ENCODE measurements at regions not wholly inside any gene's neighbourhood (a gene's known extent, or its start where the extent isn't known, plus 50 kb on each side); places are given as distances from the start of the nearest gene placed in this dataset.

GRCh38 chr15:38624244-38625205 is 59.9 kb upstream of the RASGRP1 start:
- H3K4me3 ChIP-seq (ENCODE audit: extremely low read depth in 1 of 4, insufficient read depth in 2 of 4, low read depth in 3 of 4, low read length in 4 of 4): no peak overlapping the region
- no peak overlapping the region for H4K8ac ChIP-seq (ENCODE audit: extremely low read depth, insufficient read depth, low read length)
- H2AFZ ChIP-seq (ENCODE audit: low read length): no peak overlapping the region
- no peaks in the 10 kb centered on the region for H3K36me3 ChIP-seq (ENCODE audit: control insufficient read depth in 2 of 4, insufficient read depth in 4 of 4, low read length in 3 of 4)
- H2BK5ac ChIP-seq (ENCODE audit: low read depth, low read length): no peak overlapping the region
- H3K79me1 ChIP-seq (ENCODE audit: low read depth, low read length): no peaks in the 10 kb centered on the region
- no peak overlapping the region for H3K23ac ChIP-seq (ENCODE audit: insufficient read length)
- 88% methylated on average over 8 of the region's 8 CpGs; no CpG with 5 or more reads in 1 of the 2 experiments for WGBS, 2 experiments (ENCODE audit: extremely low coverage in 1 of 2, insufficient coverage in 1 of 2, insufficient read length in 1 of 2, insufficient replicate concordance in 2 of 2, low coverage in 1 of 2, low lambda C conversion rate in 2 of 2, missing lambda C conversion rate in 1 of 2)
- no peak overlapping the region for H2BK15ac ChIP-seq (ENCODE audit: low read length)
- H2BK120ac ChIP-seq (replicated peaks; ENCODE audit: low read depth, low read length): no peak overlapping the region
- H3K9ac ChIP-seq (replicated peaks in 1 of 4; ENCODE audit: extremely low read depth in 1 of 4, low read depth in 3 of 4, low read length in 3 of 4): no peak overlapping the region
- no peak overlapping the region for H2BK20ac ChIP-seq (ENCODE audit: low read length)
- no peak overlapping the region for H3K27ac ChIP-seq (ENCODE audit: low read depth, low read length)
- no peaks in the 10 kb centered on the region for H4K20me1 ChIP-seq (replicated peaks in 1 of 2; ENCODE audit: control insufficient read depth in 1 of 2, insufficient read depth in 2 of 2, low read length in 2 of 2)
- no peaks in the 10 kb centered on the region for H3K4me1 ChIP-seq (replicated peaks in 1 of 4; ENCODE audit: control insufficient read depth in 3 of 4, insufficient read depth in 4 of 4, low read length in 3 of 4)
- FAIRE-seq (no peak), DNase-seq (ENCODE audit: low read depth in 1 of 2, low spot score in 2 of 2) (no peak)
- ChIA-PET POLR2A (ENCODE audit: partially characterized antibody) (no interaction called here), CTCF (ENCODE audit: partially characterized antibody) (interaction anchor here (0.9 to 1.2 kb wide), 2 partner anchors 108 to 628 kb away, joined by 3 read pairs; no protein-coding TSS in a partner anchor)
- no peak overlapping the region for H3K4ac ChIP-seq (replicated peaks; ENCODE audit: insufficient read length, low read depth, low read length)
- no peaks in the 10 kb centered on the region for H3K9me3 ChIP-seq (ENCODE audit: insufficient read depth in 2 of 2, low read depth in 1 of 2, low read length in 1 of 2)
- H3K18ac ChIP-seq (ENCODE audit: extremely low read depth, low read length): no peak overlapping the region
- no peak for TF ChIP-seq BRCA1 (IDR thresholded peaks at IDR 0.05; ENCODE audit: low read depth, low read length)
- TF ChIP-seq KDM1A (IDR thresholded peaks at IDR 0.05; ENCODE audit: borderline replicate concordance, low read length): no peak
- TF ChIP-seq ZNF274 (IDR thresholded peaks at IDR 0.05; ENCODE audit: borderline replicate concordance, extremely low read depth, low read length): no peak
- TF ChIP-seq SIRT6 (IDR thresholded peaks at IDR 0.05; ENCODE audit: low read length): no peak
- no peak for TF ChIP-seq HDAC6 (IDR thresholded peaks at IDR 0.05; ENCODE audit: low read depth, low read length)
- no peak overlapping the region for H4K5ac ChIP-seq (ENCODE audit: insufficient read length, low read depth, low read length)
- no peak overlapping the region for H3K56ac ChIP-seq (replicated peaks; ENCODE audit: insufficient read length, low read depth, low read length)
- no peak overlapping the region for H2AK5ac ChIP-seq (ENCODE audit: low read depth, low read length)
- no peak overlapping the region for H4K91ac ChIP-seq (replicated peaks; ENCODE audit: insufficient read length, low read length)
- no peak overlapping the region for H3K14ac ChIP-seq (ENCODE audit: insufficient read length)
- H3K79me2 ChIP-seq (ENCODE audit: control insufficient read depth in 1 of 2, insufficient read depth in 2 of 2, low read length in 2 of 2): no peaks in the 10 kb centered on the region
- 0 out of 2 replicates have a peak, but pooled peaks cover 2% of the 10 kb centered on the region for H3K23me2 ChIP-seq (ENCODE audit: low read depth, low read length)
- no peaks in the 10 kb centered on the region for H3K27me3 ChIP-seq (replicated peaks in 1 of 4; ENCODE audit: control insufficient read depth in 3 of 4, extremely low read depth in 1 of 4, insufficient read depth in 3 of 4, low read length in 3 of 4)
- no peak overlapping the region for H3K4me2 ChIP-seq (ENCODE audit: insufficient read depth in 1 of 2, low read depth in 2 of 2, low read length in 2 of 2)
- no peak overlapping the region for H2BK12ac ChIP-seq (ENCODE audit: low read depth, low read length)
